ENCODE measurements at regions not wholly inside any gene's neighbourhood (a gene's known extent, or its start where the extent isn't known, plus 50 kb on each side); places are given as distances from the start of the nearest gene placed in this dataset.

DNA sequence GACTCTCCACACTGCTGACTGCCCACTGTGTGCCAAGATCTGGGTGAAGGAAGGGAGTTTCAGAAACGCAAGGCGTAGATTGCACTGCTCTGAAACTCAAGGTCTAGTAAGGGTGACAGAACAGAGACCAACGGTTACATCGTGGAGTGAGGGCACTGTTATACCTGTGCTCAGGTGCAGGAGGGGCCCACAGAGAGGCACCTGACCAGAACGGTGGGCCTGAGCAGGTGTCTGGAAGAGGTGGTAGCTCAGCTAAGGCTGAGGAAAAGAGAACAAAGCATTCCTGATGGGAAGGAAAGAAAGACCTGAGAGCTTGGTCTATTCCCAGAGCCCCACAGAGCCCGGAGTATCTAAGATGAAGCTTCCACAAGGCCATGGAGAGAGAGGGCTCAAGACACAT, 267.2 kb downstream of the MED10 start:
- DNase-seq (ENCODE audit: extremely low read depth, low read depth): no peak
- TF ChIP-seq, protein P1, sequence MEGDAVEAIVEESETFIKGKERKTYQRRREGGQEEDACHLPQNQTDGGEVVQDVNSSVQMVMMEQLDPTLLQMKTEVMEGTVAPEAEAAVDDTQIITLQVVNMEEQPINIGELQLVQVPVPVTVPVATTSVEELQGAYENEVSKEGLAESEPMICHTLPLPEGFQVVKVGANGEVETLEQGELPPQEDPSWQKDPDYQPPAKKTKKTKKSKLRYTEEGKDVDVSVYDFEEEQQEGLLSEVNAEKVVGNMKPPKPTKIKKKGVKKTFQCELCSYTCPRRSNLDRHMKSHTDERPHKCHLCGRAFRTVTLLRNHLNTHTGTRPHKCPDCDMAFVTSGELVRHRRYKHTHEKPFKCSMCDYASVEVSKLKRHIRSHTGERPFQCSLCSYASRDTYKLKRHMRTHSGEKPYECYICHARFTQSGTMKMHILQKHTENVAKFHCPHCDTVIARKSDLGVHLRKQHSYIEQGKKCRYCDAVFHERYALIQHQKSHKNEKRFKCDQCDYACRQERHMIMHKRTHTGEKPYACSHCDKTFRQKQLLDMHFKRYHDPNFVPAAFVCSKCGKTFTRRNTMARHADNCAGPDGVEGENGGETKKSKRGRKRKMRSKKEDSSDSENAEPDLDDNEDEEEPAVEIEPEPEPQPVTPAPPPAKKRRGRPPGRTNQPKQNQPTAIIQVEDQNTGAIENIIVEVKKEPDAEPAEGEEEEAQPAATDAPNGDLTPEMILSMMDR (IDR thresholded peaks at IDR 0.05; ENCODE audit: low read depth, low read length): no peak

- TF ChIP-seq, protein P1 (IDR thresholded peaks at IDR 0.05; ENCODE audit: low read depth, low read length): no peak
- DNase-seq (ENCODE audit: extremely low read depth, low read depth): no peak
Measured at GRCh38 chr5:6110441-6111005, 267.8 kb downstream of the MED10 start.

DNA sequence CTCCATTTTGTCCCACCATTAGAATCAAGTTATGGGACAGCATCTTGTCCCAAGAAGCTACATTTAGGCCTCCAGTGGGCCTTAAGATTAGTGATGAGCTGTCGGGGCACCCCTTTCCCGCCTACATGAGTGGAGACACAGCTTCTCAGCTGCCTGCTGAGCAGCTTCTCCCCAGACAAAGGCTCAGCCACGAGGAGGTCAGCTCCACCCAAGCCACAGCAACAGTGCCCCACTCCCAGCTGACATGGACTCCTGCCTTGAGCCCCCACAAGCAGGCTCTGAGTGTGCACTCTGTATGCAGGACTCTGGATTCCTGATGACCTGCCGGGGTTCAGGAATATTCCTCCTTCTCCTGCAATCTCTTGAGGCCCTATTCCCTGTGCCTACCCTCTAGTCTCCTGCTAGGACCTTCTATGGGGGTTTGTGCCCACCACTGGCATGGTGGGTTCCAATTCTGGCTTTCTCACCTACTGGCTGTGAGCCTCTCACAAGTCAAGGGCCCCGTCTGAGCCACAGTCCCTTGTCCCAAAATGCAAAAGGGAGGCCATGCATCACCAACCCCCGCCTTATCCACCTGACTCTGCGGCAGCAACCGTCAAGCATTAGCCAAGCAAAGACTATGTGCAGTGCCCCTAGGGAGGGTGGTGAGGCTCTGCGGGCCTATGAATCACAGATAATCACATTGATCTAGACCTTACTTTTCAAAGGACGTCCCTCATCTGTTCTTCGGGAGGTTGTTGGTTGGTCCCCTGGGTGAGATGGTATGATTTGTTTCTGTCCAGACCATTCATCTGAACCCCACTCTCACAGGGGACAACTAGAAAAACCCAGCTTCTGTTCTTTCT, 269.1 kb downstream of the MED10 start:
- DNase-seq (ENCODE audit: extremely low read depth, low read depth): no peak
- TF ChIP-seq, protein P1 (IDR thresholded peaks at IDR 0.05; ENCODE audit: low read depth, low read length): no peak

GRCh38 chr5:6108540-6108848, 269.9 kb downstream of the MED10 start:
- TF ChIP-seq, protein P1 (IDR thresholded peaks at IDR 0.05; ENCODE audit: low read depth, low read length): no peak
- no peak for DNase-seq (ENCODE audit: extremely low read depth, low read depth)

- DNase-seq (ENCODE audit: extremely low read depth, low read depth): no peak
- TF ChIP-seq, protein P1 (IDR thresholded peaks at IDR 0.05; ENCODE audit: low read depth, low read length): no peak
Measured at GRCh38 chr5:6107675-6108539, 270.4 kb downstream of the MED10 start.

GRCh38 chr5:6106756-6107155, 271.6 kb downstream of the MED10 start:
- TF ChIP-seq, protein P1 (IDR thresholded peaks at IDR 0.05; ENCODE audit: low read depth, low read length): no peak
- DNase-seq (ENCODE audit: extremely low read depth, low read depth): no peak

DNA sequence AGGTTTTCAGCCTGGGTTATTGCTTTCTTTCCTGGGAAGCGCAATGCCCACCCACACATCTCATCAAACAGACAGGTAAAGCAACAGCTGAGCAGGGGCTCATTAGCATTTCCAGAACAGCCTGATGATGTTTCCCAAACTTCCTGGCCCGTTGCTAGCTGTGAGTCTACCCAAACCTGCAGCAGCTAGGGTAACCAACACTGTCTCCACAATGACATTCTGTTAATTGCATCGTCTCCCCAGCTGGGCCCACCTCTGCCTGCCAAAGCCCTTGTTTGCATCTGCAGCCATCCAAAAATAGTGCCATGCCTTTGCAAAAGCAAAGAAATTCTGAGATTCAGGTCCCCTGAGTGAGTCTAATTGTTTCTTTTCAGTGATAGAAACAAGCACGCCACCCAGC, 273.0 kb downstream of the MED10 start:
- DNase-seq (ENCODE audit: extremely low read depth, low read depth): no peak
- TF ChIP-seq, protein P1 (IDR thresholded peaks at IDR 0.05; ENCODE audit: low read depth, low read length): no peak
